HG02852 (cell line): ENCODE measurements at regions not wholly inside any gene's neighbourhood (a gene's known extent, or its start where the extent isn't known, plus 50 kb on each side); places are given as distances from the start of the nearest gene placed in this dataset.
"Not testable (repeated sequence)": the region's sequence is repeated elsewhere in the genome, so short reads cannot be mapped to it uniquely, and the experiment has no call there.

Experiments
- ATAC-seq: cut with Tn5 transposase; IDR thresholded peaks from one replicate; pipeline ENCODE4 v1.9.1; 2021; ENCODE audit warnings: mild to moderate bottlenecking, moderate library complexity; ENCODE audit not compliant: unreplicated experiment

DNA sequence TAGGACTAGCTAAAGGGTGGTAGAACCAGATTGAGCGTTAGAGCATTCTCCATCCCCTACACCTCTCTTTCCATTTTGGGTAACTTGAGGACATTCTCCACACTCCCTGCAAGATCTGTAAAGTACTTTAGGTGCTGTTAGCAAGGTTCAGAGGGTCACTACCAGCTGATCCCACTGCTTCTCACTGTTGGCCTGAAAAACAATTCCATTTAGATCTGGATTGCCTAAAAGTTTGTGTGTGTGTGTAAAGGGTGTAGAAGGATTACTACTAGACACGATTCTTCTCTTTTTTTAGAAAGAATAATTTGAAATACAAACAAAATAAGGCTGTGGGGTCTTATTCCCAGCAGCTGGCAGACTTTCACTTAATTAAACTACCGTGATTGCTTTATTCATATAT, 95.1 kb upstream of the TMEM178A start:
- no peak for ATAC-seq

- ATAC-seq: no peak
Observed at GRCh38 chr2:39571111-39571731, 94.5 kb upstream of the TMEM178A start.

GRCh38 chr2:39573276-39573675, 92.4 kb upstream of the TMEM178A start:
- ATAC-seq: no peak

DNA sequence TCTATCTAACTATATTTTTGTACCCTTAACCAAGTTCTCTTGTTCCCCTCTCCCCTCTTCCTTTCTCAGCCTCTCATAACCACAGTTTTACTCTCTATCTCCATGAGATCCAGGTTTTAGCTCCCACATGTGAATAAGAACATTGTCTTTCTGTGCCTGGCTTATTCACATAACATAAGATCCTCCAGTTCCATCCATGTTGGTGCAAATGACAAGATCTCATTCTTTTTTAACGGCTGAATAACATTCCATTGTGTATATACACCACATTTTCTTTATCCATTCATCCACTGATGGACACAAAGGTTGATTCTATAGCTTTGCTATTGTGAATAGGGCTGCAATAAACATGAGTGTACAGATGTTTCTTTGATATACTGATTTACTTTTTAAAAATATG, 83.9 kb upstream of the TMEM178A start:
- ATAC-seq: no peak

DNA sequence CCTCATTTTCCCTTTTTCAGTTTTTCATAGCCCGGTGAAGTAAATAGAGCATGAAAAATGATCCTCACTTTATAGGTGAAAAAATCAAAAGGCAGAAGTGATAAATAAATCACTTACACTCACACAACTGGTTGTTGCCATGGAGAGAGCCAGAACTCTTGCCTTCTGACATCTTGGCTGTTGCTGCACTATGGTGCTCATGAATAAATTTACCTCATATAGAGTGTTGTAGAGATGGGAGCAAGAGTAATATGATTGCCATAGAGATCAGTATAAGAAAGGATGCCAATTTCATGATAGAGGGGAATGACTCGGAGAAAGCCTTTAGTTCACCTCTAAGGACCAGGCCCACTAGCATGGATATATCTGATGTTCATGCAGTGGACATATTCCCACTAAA, 82.5 kb upstream of the TMEM178A start:
- ATAC-seq: no peak

GRCh38 chr2:39583781-39584180, 81.9 kb upstream of the TMEM178A start:
- no peak for ATAC-seq

DNA sequence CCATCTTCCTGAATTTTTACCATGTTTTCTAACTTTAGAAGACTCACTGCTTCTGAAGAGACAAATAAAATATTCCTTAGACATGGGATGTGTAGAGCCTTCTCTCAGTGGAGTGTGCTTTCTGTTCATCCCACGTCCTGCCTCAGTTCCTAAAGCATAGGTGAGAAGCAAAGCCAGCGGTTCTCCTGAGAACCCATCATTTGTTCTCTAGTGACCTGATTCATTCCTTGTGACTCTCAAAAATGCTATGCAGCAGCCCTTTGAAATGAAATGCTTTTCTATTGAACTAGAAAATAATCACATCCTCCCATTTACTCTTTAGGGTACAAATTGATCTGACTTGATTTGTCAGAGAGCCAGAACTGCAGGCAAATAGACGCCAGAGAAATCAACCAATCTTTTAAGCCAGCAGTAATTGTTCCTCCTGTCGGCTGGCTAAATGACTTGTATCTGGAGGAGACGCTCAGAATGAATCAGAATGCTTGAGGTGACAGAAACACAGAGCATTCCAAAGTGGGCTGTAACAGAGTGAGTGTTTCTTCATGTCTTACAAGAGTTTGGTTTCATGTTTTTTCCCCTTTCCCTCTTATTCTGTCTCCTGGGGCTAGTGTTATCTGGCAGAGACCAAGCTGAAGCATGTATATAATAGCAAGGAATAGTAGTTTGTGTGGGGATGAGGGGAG, 81.3 kb upstream of the TMEM178A start:
- no peak for ATAC-seq

- ATAC-seq: not testable (repeated sequence)
Observed at GRCh38 chr2:39585531-39585930, 80.2 kb upstream of the TMEM178A start.

GRCh38 chr2:39587168-39587567, 78.5 kb upstream of the TMEM178A start:
- ATAC-seq: no peak

- no peak for ATAC-seq
Observed at GRCh38 chr2:39587641-39588040, 78.1 kb upstream of the TMEM178A start.

DNA sequence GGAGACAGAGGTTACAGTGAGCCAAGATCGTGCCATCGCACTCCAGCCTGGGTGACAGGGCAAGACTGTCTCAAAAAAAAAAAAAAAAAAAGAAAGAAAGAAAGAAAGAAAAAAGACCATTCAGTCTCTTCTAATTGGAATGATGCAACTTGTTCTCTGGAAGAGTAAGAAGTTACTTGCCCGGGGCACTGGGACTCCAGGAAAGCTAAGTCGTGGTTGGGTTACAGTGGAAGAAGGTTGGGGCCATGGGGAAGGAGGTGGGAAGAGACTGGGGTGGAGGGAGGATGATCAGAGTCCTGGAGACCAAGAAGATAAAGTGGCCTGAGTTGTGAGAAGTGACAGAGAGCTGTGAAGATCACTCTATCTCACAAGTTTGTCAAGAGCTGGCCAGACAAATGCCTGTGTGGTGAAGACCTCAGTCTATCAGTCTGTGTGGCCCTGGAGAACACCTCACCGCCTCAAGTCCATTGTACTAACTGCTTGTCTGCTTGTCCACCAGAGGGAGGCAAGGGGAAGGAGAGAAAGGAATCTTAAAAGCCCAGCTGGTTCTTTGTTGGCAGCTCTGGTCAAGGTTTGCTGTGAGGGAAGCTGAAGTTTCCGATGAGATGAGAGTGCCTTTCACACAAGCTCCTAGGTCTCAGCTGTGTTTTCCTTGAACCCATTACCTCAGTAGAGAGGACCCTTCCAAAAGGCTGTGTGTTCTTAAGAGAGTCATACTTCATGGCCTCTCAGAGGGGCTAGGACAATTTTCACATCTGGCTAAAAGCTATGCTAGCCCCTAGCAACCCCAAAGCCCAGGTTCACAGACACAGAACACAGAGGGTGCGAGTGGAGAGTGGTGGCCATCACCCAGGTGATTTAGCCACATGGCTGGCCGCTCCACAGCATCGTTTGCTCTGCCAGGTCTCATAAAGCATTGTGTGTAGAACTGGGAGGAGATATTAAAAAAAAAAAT, 72.0 kb upstream of the TMEM178A start:
- no peak for ATAC-seq

- no peak for ATAC-seq
Observed at GRCh38 chr2:39595116-39595515, 70.6 kb upstream of the TMEM178A start.

- ATAC-seq: no peak
Observed at GRCh38 chr2:39597314-39597713, 68.4 kb upstream of the TMEM178A start.

GRCh38 chr2:39602616-39603015, 63.1 kb upstream of the TMEM178A start:
- no peak for ATAC-seq

DNA sequence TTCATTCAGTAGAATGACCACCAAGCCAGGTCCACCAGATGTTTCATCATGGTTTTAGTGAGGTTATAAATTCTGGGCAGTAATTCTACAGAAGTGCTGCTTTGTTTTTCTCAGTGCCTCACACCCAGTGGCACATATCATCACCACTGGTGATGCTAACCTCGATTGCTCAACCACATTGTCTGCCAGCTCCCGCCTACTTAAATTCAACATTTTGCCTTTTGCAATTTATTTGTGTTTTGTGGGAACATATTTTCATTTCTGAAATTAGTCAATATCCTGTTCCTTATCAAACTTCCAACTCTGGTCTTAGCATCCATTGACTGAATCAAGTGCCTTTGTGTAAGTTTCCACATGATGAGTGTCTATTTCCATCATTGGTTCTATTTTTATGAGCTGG, 62.3 kb upstream of the TMEM178A start:
- no peak for ATAC-seq

DNA sequence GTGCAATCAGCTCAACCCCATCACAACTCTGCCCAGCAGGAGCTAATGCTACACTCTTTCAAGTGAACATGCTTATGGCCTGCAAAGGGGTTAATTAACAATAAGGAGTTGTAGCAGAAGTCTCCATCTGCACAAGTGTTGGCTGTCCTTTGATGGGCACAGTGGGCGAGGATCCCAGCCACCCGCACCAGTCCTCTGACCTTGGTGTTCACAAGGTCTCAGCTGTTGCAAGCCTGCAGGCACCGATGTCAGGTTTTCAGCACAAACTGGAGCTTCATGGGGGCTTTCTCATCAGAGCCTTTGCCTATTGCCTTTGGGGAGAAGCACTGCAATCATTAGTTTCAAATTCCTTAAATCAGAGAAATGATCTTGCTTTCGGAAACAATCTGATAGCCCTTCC, 60.9 kb upstream of the TMEM178A start:
- no peak for ATAC-seq

DNA sequence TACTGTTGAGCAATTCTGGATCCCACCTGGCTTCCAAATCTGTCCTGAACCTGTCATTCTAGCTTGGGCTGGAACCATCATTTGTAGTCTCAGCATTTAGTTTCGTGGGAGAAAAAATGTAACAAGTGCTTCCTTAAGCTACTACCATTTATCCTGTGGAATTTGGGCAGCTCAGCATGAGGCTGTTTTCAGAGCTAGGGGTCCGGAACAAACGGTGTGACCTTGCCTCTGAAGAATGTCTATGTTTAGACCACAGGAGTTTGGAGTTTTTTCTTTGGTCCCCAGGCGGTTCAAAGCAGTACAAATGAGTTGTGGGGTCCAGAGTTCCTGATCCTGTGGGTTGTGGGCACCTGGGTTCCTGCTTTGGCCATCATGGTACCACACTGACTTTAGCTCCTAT, 59.1 kb upstream of the TMEM178A start:
- no peak for ATAC-seq

GRCh38 chr2:39607538-39608262, 58.0 kb upstream of the TMEM178A start:
- no peak for ATAC-seq

DNA sequence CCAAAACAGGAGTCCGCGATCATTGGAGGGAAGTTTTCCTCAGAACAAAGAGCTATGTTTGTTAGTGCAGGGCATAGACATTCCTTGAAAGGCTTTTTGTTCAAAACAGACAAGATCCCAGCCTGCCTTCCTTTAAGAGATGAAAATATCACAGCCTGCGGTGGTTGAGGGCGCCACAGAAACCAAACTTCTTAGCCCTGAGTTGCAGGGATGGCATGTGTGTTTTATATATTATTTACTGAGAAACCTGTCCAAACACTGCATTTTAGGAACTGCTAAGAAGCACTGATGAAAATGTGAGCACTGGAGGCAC, 57.5 kb upstream of the TMEM178A start:
- ATAC-seq: no peak

DNA sequence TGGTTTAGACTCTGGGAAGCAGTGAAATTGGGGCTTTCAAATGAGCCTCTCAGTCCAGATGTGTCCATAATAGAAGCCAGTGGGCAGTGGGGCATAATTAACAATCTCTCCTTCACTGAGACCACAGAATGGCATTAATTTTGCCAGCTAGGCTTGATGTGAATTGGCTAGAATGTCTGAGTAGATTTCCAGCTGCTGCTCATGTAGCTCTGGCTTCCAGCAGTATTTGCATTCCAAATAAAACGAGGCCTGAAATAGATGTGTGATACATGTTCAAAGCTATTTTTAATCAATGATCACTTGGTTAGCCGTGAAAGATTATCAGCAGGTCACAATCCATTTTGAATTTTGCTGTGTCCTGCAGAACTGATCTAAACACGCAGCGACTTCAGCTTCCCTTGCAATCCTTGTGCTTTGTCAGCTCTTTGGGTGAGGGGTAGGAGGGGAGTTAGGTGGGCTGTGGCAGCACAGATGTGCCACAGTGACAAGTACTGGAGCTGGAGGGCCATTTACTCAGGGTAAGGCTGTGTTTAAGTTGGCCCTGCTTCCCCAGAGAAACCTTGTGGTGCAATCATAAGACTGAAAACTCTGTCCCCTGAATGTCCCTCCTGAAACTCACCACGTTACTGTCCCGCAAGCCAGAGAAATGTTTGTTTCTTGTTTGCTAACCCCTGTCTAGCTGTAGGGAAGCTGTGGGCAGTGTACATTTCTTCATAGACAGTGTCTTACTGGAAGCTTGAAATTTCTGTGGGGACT, 56.9 kb upstream of the TMEM178A start:
- ATAC-seq: no peak

- ATAC-seq: no peak
Observed at GRCh38 chr2:39609917-39610316, 55.8 kb upstream of the TMEM178A start.
